ENCODE measurements at regions not wholly inside any gene's neighbourhood (a gene's known extent, or its start where the extent isn't known, plus 50 kb on each side); places are given as distances from the start of the nearest gene placed in this dataset.
A peak's percentile ranks its signal among the peaks of the same experiment; 100 is the strongest.

GRCh38 chr2:236793023-236794011, 223.7 kb downstream of the ACKR3 start:
- no peak overlapping the region for H4K8ac ChIP-seq (ENCODE audit: extremely low read depth, insufficient read depth, low read length)
- H2BK12ac ChIP-seq (ENCODE audit: low read depth, low read length) = no peak overlapping the region
- 0 out of 2 replicates have a peak overlapping the region, but pooled peaks have one; percentile 33 for H2AFZ ChIP-seq (ENCODE audit: low read length)
- CTCF ChIA-PET (ENCODE audit: partially characterized antibody) = interaction anchor here (0.6 kb wide), 1 partner anchor 90 kb away, joined by 3 read pairs; no protein-coding TSS in a partner anchor
- no peak overlapping the region for H2BK5ac ChIP-seq (ENCODE audit: low read depth, low read length)
- H3K4me3 ChIP-seq (ENCODE audit: extremely low read depth in 1 of 4, insufficient read depth in 2 of 4, low read depth in 3 of 4, low read length in 4 of 4) = no peak overlapping the region
- H3K9me3 ChIP-seq (ENCODE audit: insufficient read depth in 2 of 2, low read depth in 1 of 2, low read length in 1 of 2) = no peaks in the 10 kb centered on the region
- FAIRE-seq = no peak
- no peaks in the 10 kb centered on the region; the same call in 1 of the 2 replicates for H3K23me2 ChIP-seq (ENCODE audit: low read depth, low read length)
- H4K20me1 ChIP-seq (replicated peaks in 1 of 2; ENCODE audit: control insufficient read depth in 1 of 2, insufficient read depth in 2 of 2, low read length in 2 of 2) = no peaks in the 10 kb centered on the region
- H3K23ac ChIP-seq (ENCODE audit: insufficient read length) = no peak overlapping the region
- H2AK5ac ChIP-seq (ENCODE audit: low read depth, low read length) = no peak overlapping the region
- 85% methylated on average over 33 of the region's 37 CpGs; no CpG with 5 or more reads in 1 of the 2 experiments for WGBS, 2 experiments (ENCODE audit: extremely low coverage in 1 of 2, insufficient coverage in 1 of 2, insufficient read length in 1 of 2, insufficient replicate concordance in 2 of 2, low coverage in 1 of 2, low lambda C conversion rate in 2 of 2, missing lambda C conversion rate in 1 of 2)
- H3K36me3 ChIP-seq (ENCODE audit: control insufficient read depth in 2 of 4, insufficient read depth in 4 of 4, low read length in 3 of 4) = no peaks in the 10 kb centered on the region
- no peak overlapping the region for H3K4me2 ChIP-seq (ENCODE audit: insufficient read depth in 1 of 2, low read depth in 2 of 2, low read length in 2 of 2)
- H3K18ac ChIP-seq (ENCODE audit: extremely low read depth, low read length) = no peak overlapping the region
- H4K91ac ChIP-seq (replicated peaks; ENCODE audit: insufficient read length, low read length) = no peak overlapping the region
- DNase-seq (ENCODE audit: low read depth in 1 of 2, low spot score in 2 of 2) = peak in 1 of 2 experiments; percentile 49
- no peaks in the 10 kb centered on the region for H3K27me3 ChIP-seq (replicated peaks in 1 of 4; ENCODE audit: control insufficient read depth in 3 of 4, extremely low read depth in 1 of 4, insufficient read depth in 3 of 4, low read length in 3 of 4)
- no peak overlapping the region; a peak in 1 of 7 replicates for H3K9ac ChIP-seq (replicated peaks in 1 of 4; ENCODE audit: extremely low read depth in 1 of 4, low read depth in 3 of 4, low read length in 3 of 4)
- no peak overlapping the region for H2BK120ac ChIP-seq (replicated peaks; ENCODE audit: low read depth, low read length)
- POLR2A ChIA-PET (ENCODE audit: partially characterized antibody) = no interaction called here
- H3K4ac ChIP-seq (replicated peaks; ENCODE audit: insufficient read length, low read depth, low read length) = no peak overlapping the region
- H3K56ac ChIP-seq (replicated peaks; ENCODE audit: insufficient read length, low read depth, low read length) = no peak overlapping the region
- TF ChIP-seq NRF1 (IDR thresholded peaks at IDR 0.05; ENCODE audit: low read depth, low read length) = no peak
- TF ChIP-seq, protein P1, sequence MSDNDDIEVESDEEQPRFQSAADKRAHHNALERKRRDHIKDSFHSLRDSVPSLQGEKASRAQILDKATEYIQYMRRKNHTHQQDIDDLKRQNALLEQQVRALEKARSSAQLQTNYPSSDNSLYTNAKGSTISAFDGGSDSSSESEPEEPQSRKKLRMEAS (IDR thresholded peaks at IDR 0.05) = 0 out of 2 replicates have a peak, but pooled peaks have one; percentile 8
- H2BK15ac ChIP-seq (ENCODE audit: low read length) = no peak overlapping the region
- H3K14ac ChIP-seq (ENCODE audit: insufficient read length) = no peak overlapping the region
- H3K4me1 ChIP-seq (replicated peaks in 1 of 4; ENCODE audit: control insufficient read depth in 3 of 4, insufficient read depth in 4 of 4, low read length in 3 of 4) = peaks cover 0 to 7% (median 2%) of the 10 kb centered on the region in 4 experiments; a peak in 4 of 7 replicates
- H3K79me1 ChIP-seq (ENCODE audit: low read depth, low read length) = no peaks in the 10 kb centered on the region
- H4K5ac ChIP-seq (ENCODE audit: insufficient read length, low read depth, low read length) = no peak overlapping the region
- H3K27ac ChIP-seq (ENCODE audit: low read depth, low read length) = no peak overlapping the region
- H2BK20ac ChIP-seq (ENCODE audit: low read length) = no peak overlapping the region
- H3K79me2 ChIP-seq (ENCODE audit: control insufficient read depth in 1 of 2, insufficient read depth in 2 of 2, low read length in 2 of 2) = no peaks in the 10 kb centered on the region

All from H1 (cell line).